IMR-90 (cell line): ENCODE measurements at regions not wholly inside any gene's neighbourhood (a gene's known extent, or its start where the extent isn't known, plus 50 kb on each side); places are given as distances from the start of the nearest gene placed in this dataset.

ENCODE experiments used
- ATAC-seq: fragments of 200-7000 bp; cut with Tn5 transposase; 2 replicates; pipeline ENCODE4 v1.9.1; 2020; ENCODE audit warnings: low read depth, mild to moderate bottlenecking, moderate library complexity
- BruUV-seq: library from RNA; stranded (reverse); fragments of 400-500 nt; replicated peaks from 2 replicates; lab custom pipeline; 2021; lab: Mats Ljungman, UMichigan
- CTCF ChIA-PET: fragments of 300-600 bp; formaldehyde crosslinking; extraction: SDS; loops from one replicate; lab custom pipeline; 2021; ENCODE audit warnings: antibody characterized with exemption; lab: Yijun Ruan, JAX
- POLR2A ChIA-PET: fragments of 300-600 bp; sonication (Branson Sonifier 250); formaldehyde crosslinking; loops from one replicate; lab custom pipeline; 2022; ENCODE audit warnings: antibody characterized with exemption; ENCODE audit not compliant: unreplicated experiment; lab: Charles Lee
- DNase-seq: peaks from one replicate; pipeline ENCODE4 v3.0.0; 2013
- H2AFZ ChIP-seq: replicated peaks from 2 replicates; pipeline ENCODE3; 2013; ENCODE audit warnings: low read length, mild to moderate bottlenecking; ENCODE audit not compliant: poor library complexity
- H2AK5ac ChIP-seq: 2 replicates; pipeline ENCODE4 v1.6.1; 2013; ENCODE audit warnings: low read depth, low read length, inconsistent platforms
- H2AK9ac ChIP-seq: replicated peaks from 2 replicates; pipeline ENCODE3; 2013; ENCODE audit warnings: mild to moderate bottlenecking, low read depth, low read length, moderate library complexity; ENCODE audit not compliant: poor library complexity
- H2BK120ac ChIP-seq: 2 replicates; pipeline ENCODE4 v1.6.1; 2013; ENCODE audit warnings: low read depth, low read length, inconsistent platforms
- H2BK15ac ChIP-seq: 3 replicates; pipeline ENCODE4 v1.6.1; 2013; ENCODE audit warnings: low read depth, low read length, inconsistent platforms
- H2BK20ac ChIP-seq: 2 replicates; pipeline ENCODE4 v1.6.1; 2013; ENCODE audit warnings: low read depth, mild to moderate bottlenecking, inconsistent platforms, low read length, moderate library complexity
- H2BK5ac ChIP-seq: 2 replicates; pipeline ENCODE4 v1.6.1; 2013; ENCODE audit warnings: mild to moderate bottlenecking, low read depth, low read length, inconsistent platforms; ENCODE audit not compliant: poor library complexity, severe bottlenecking
- H3K14ac ChIP-seq: replicated peaks from 2 replicates; pipeline ENCODE4 v1.6.1; 2013; ENCODE audit warnings: low read depth, low read length, inconsistent platforms
- H3K18ac ChIP-seq: 2 replicates; pipeline ENCODE4 v1.6.1; 2013; ENCODE audit warnings: low read depth, low read length, control low read depth
- H3K23ac ChIP-seq: 2 replicates; pipeline ENCODE4 v1.6.1; 2013; ENCODE audit warnings: low read depth, low read length, inconsistent platforms
- H3K27ac ChIP-seq: 2 replicates; pipeline ENCODE4 v1.5.1; 2013; ENCODE audit warnings: mild to moderate bottlenecking, control low read depth, low read length; ENCODE audit not compliant: insufficient read depth
- H3K27me3 ChIP-seq: 2 replicates; pipeline ENCODE4 v1.6.1; 2013; ENCODE audit warnings: low read length; ENCODE audit not compliant: control insufficient read depth, insufficient read depth
- H3K36me3 ChIP-seq: 2 replicates; pipeline ENCODE4 v1.6.1; 2013; ENCODE audit warnings: low read length, mixed read lengths; ENCODE audit not compliant: control insufficient read depth, insufficient read depth
- H3K4ac ChIP-seq: 2 replicates; pipeline ENCODE4 v1.6.1; 2013; ENCODE audit warnings: low read depth, low read length, inconsistent platforms
- H3K4me1 ChIP-seq: 2 replicates; pipeline ENCODE4 v1.6.1; 2013; ENCODE audit warnings: low read length, mixed read lengths; ENCODE audit not compliant: control insufficient read depth, insufficient read depth
- H3K4me2 ChIP-seq: 2 replicates; pipeline ENCODE4 v1.6.1; 2013; ENCODE audit warnings: low read depth, mild to moderate bottlenecking, control low read depth, low read length, moderate library complexity
- H3K4me3 ChIP-seq: 2 replicates; pipeline ENCODE4 v1.5.1; 2013; ENCODE audit warnings: low read depth, mild to moderate bottlenecking, control low read depth, low read length, moderate library complexity; ENCODE audit not compliant: insufficient read depth
- H3K56ac ChIP-seq: 2 replicates; pipeline ENCODE4 v1.6.1; 2013; ENCODE audit warnings: low read length, inconsistent platforms; ENCODE audit not compliant: insufficient read depth; ENCODE audit errors: extremely low read depth
- H3K79me1 ChIP-seq, 2 experiments: 2 replicates each; pipeline ENCODE4 v1.6.1; 2013; ENCODE audit warnings: low read length in 2 of 2, inconsistent platforms in 1 of 2, low read depth in 1 of 2
- H3K9ac ChIP-seq: 2 replicates; pipeline ENCODE4 v1.6.1; 2013; ENCODE audit warnings: low read depth, low read length, control low read depth
- H3K9me1 ChIP-seq: 2 replicates; pipeline ENCODE4 v1.6.1; 2013; ENCODE audit warnings: low read length, inconsistent platforms; ENCODE audit not compliant: insufficient read depth
- H3K9me3 ChIP-seq: 2 replicates; pipeline ENCODE4 v1.6.1; 2013; ENCODE audit warnings: low read length; ENCODE audit not compliant: control insufficient read depth, insufficient read depth
- H4K20me1 ChIP-seq: 2 replicates; pipeline ENCODE4 v1.6.1; 2013; ENCODE audit warnings: low read length, inconsistent platforms; ENCODE audit not compliant: insufficient read depth
- H4K5ac ChIP-seq: 2 replicates; pipeline ENCODE4 v1.6.1; 2013; ENCODE audit warnings: mild to moderate bottlenecking, low read depth, low read length, control low read depth
- H4K8ac ChIP-seq, 2 experiments: 2 replicates each; pipeline ENCODE4 v1.6.1; 2013; ENCODE audit warnings: low read depth in 2 of 2, low read length in 2 of 2, control low read depth in 1 of 2, inconsistent platforms in 1 of 2
- H4K91ac ChIP-seq: 2 replicates; pipeline ENCODE4 v1.6.1; 2013; ENCODE audit warnings: low read depth, low read length, inconsistent platforms; ENCODE audit not compliant: insufficient read depth
- CEBPB ChIP-seq: IDR thresholded peaks from 2 replicates; pipeline ENCODE4 v1.6.1; 2012; ENCODE audit warnings: low read depth, low read length, improper control_type of control experiment
- CHD1 ChIP-seq: IDR thresholded peaks from 2 replicates; pipeline ENCODE4 v1.6.1; 2012; ENCODE audit warnings: low read depth, low read length, improper control_type of control experiment
- CTCF ChIP-seq: conservative IDR thresholded peaks from 2 replicates; pipeline ENCODE4 v1.5.1; 2012; ENCODE audit warnings: mild to moderate bottlenecking, low read depth, low read length, improper control_type of control experiment
- ELK1 ChIP-seq: fragments of 150-350 bp; IDR thresholded peaks from 2 replicates; pipeline ENCODE4 v1.6.1; 2016; ENCODE audit warnings: low read depth, mild to moderate bottlenecking, low read length, moderate library complexity, borderline replicate concordance
- FOS ChIP-seq: fragments of 150-350 bp; IDR thresholded peaks from 2 replicates; pipeline ENCODE4 v1.6.1; 2016; ENCODE audit warnings: low read depth, low read length
- MAFK ChIP-seq: IDR thresholded peaks from 2 replicates; pipeline ENCODE4 v1.6.1; 2012; ENCODE audit warnings: low read depth, low read length, improper control_type of control experiment
- MAZ ChIP-seq: IDR thresholded peaks from 2 replicates; pipeline ENCODE4 v1.6.1; 2012; ENCODE audit warnings: low read depth, mild to moderate bottlenecking, low read length, improper control_type of control experiment, moderate library complexity, borderline replicate concordance
- MXI1 ChIP-seq: IDR thresholded peaks from 2 replicates; pipeline ENCODE4 v1.6.1; 2012; ENCODE audit warnings: low read depth, mild to moderate bottlenecking, low read length, moderate library complexity, borderline replicate concordance
- POLR2A ChIP-seq: IDR thresholded peaks from 2 replicates; pipeline ENCODE4 v1.6.1; 2012; ENCODE audit warnings: mild to moderate bottlenecking, low read depth, low read length
- RAD21 ChIP-seq: IDR thresholded peaks from 2 replicates; pipeline ENCODE4 v1.6.1; 2012; ENCODE audit warnings: low read length, improper control_type of control experiment
- RCOR1 ChIP-seq: IDR thresholded peaks from 2 replicates; pipeline ENCODE4 v1.6.1; 2012; ENCODE audit warnings: mild to moderate bottlenecking, low read length, improper control_type of control experiment; ENCODE audit not compliant: insufficient replicate concordance
- RFX5 ChIP-seq: IDR thresholded peaks from 2 replicates; pipeline ENCODE4 v1.8.0; 2012; ENCODE audit warnings: low read depth, mild to moderate bottlenecking, low read length, moderate library complexity
- SMC3 ChIP-seq: fragments of 150-350 bp; IDR thresholded peaks from 2 replicates; pipeline ENCODE4 v1.6.1; 2016; ENCODE audit warnings: low read depth, mild to moderate bottlenecking, antibody characterized with exemption, low read length, moderate library complexity
- USF2 ChIP-seq: fragments of 150-350 bp; IDR thresholded peaks from 2 replicates; pipeline ENCODE4 v1.6.1; 2017; ENCODE audit warnings: mild to moderate bottlenecking, antibody characterized with exemption, low read length, low read depth
- WGBS, 2 experiments: methylation state at CpG; one replicate each; pipeline versions ENCODE4 v1.1.5 to v1.1.7; 2013; ENCODE audit warnings: missing lambda C conversion rate in 2 of 2; ENCODE audit not compliant: insufficient read length in 1 of 2; ENCODE audit errors: extremely low coverage in 2 of 2; 5-methylcytosine and 5-hydroxymethylcytosine counted together
- dilution Hi-C: fragments of 300-500 bp; cut with HindIII; formaldehyde crosslinking; loops from one replicate; pipeline ENCODE4 v1.14.3; 2018; ENCODE audit warnings: low sequenced_read_pairs; ENCODE audit not compliant: unreplicated experiment
- in situ Hi-C: fragments of 300-500 bp; cut with MboI; formaldehyde crosslinking; loops from 3 replicates; pipeline ENCODE4 v1.14.3; 2019; ENCODE audit warnings: low sequenced_read_pairs, inconsistent platforms, mixed read lengths
- intact Hi-C: fragments of 100-400 bp; cut with micrococcal nuclease; formaldehyde crosslinking; loops from 2 replicates; pipeline ENCODE4 v1.10.0; 2022

GRCh38 chr2:8003462-8004075, 678.3 kb upstream of the ID2 start:
- dilution Hi-C loops, result no loop called here
- ATAC-seq, result peak; percentile 85
- TF ChIP-seq USF2 (no peak), MAZ (peak; percentile 32; the same call in 1 of the 2 replicates), CEBPB (no peak), RFX5 (no peak), CTCF (no peak), POLR2A (no peak), RCOR1 (peak; percentile 45), RAD21 (peak; percentile 16; the same call in 1 of the 2 replicates), FOS (peak; percentile 57), MXI1 (no peak), MAFK (0 out of 2 replicates have a peak, but pooled peaks have one; percentile 8), SMC3 (no peak; the same call in 1 of the 2 replicates), ELK1 (no peak), CHD1 (no peak)

More at GRCh38 chr2:8003462-8004075, 678.3 kb upstream of the ID2 start:
- BruUV-seq, result no TSS peak
- H4K91ac ChIP-seq, result 0 out of 2 replicates have a peak overlapping the region, but pooled peaks have one; percentile 5
- peak overlapping the region; percentile 31 to 33; a peak in 2 of 4 replicates for H4K8ac ChIP-seq
- no peak overlapping the region for H3K56ac ChIP-seq
- in situ Hi-C loops, result loop anchor here (10.0 kb wide), 1 partner anchor 681 kb away; the partner anchor contains the start of gene ID2
- H4K5ac ChIP-seq, result no peak overlapping the region
- peak overlapping the region; percentile 59 for H2BK5ac ChIP-seq
- H3K4me3 ChIP-seq, result no peak overlapping the region
- H3K9ac ChIP-seq, result 0 out of 2 replicates have a peak overlapping the region, but pooled peaks have one; percentile 46
- H3K79me1 ChIP-seq, result no peaks in the 10 kb centered on the region
- 0 out of 2 replicates have a peak overlapping the region, but pooled peaks have one; percentile 4 for H3K14ac ChIP-seq
- CTCF ChIA-PET, result interaction anchor here (0.6 kb wide), 1 partner anchor 591 kb away, joined by 3 read pairs; no protein-coding TSS in a partner anchor
- H3K23ac ChIP-seq, result peak overlapping the region; percentile 86; the same call in 1 of the 2 replicates
- 0% methylated on average over 3 of the region's 13 CpGs; no CpG with 5 or more reads in 1 of the 2 experiments for WGBS, 2 experiments
- H3K4me2 ChIP-seq, result peak overlapping the region; percentile 95
- H2AK9ac ChIP-seq, result no peak overlapping the region
- no peak overlapping the region for H2AK5ac ChIP-seq
- H3K18ac ChIP-seq, result peak overlapping the region; percentile 36; the same call in 1 of the 2 replicates
- POLR2A ChIA-PET, result no interaction called here
- no peaks in the 10 kb centered on the region for H3K27me3 ChIP-seq
- no peaks in the 10 kb centered on the region for H3K9me3 ChIP-seq
- H3K4me1 ChIP-seq, result peaks cover 4% of the 10 kb centered on the region; the same call in 1 of the 2 replicates
- peaks cover 7% of the 10 kb centered on the region for H3K9me1 ChIP-seq
- peak overlapping the region; percentile 75 for H3K4ac ChIP-seq
- H2BK120ac ChIP-seq, result peak overlapping the region; percentile 51
- peak; percentile 70 for DNase-seq
- peak overlapping the region; percentile 94; the same call in 2 of the 3 replicates for H2BK15ac ChIP-seq
- H2AFZ ChIP-seq, result peak overlapping the region; percentile 79
- peak overlapping the region; percentile 62; the same call in 1 of the 2 replicates for H3K27ac ChIP-seq
- H3K36me3 ChIP-seq, result no peaks in the 10 kb centered on the region
- H2BK20ac ChIP-seq, result peak overlapping the region; percentile 68; the same call in 1 of the 2 replicates
- intact Hi-C loops, result loop anchor here (5.0 to 10.0 kb wide), 2 partner anchors 679 to 761 kb away; partner anchors contain the start of gene ID2
- no peaks in the 10 kb centered on the region for H4K20me1 ChIP-seq
